Esophagus muscularis mucosa (tissue), 4 donors: ENCODE measurements at regions not wholly inside any gene's neighbourhood (a gene's known extent, or its start where the extent isn't known, plus 50 kb on each side); places are given as distances from the start of the nearest gene placed in this dataset.

Source experiments
- DNase-seq: peaks from one replicate; pipeline ENCODE4 v3.0.0-alpha.2; 2017; ENCODE audit errors: extremely low spot score
- H3K27ac ChIP-seq, 4 donors: fragments of 200-600 bp; sonication (generic); replicated peaks in 1 of 4; 1 replicate in 3 of 4; 2 replicates in 1 of 4; pipeline ENCODE4 v1.5.1; 2016 to 2019; ENCODE audit warnings: mild to moderate bottlenecking in 1 of 4
- H3K27me3 ChIP-seq, 4 donors: fragments of 200-600 bp; sonication (generic); one replicate each; pipeline versions ENCODE4 v1.5.1 to v1.6.0; 2016 to 2019
- H3K36me3 ChIP-seq, 4 donors: fragments of 200-600 bp; sonication (generic); one replicate each; pipeline ENCODE4 v1.5.1; 2016 to 2019
- H3K4me1 ChIP-seq, 4 donors: fragments of 200-600 bp; sonication (generic); one replicate each; pipeline ENCODE4 v1.5.1; 2016 to 2019
- H3K4me3 ChIP-seq, 4 donors: fragments of 200-600 bp; sonication (generic); 1 replicate in 2 of 4; 2 replicates in 2 of 4; pipeline ENCODE4 v1.5.1; 2016 to 2019; ENCODE audit warnings: mild to moderate bottlenecking in 4 of 4, moderate library complexity in 1 of 4
- H3K9me3 ChIP-seq, 4 donors: fragments of 200-600 bp; sonication (generic); 1 replicate in 3 of 4; 2 replicates in 1 of 4; pipeline ENCODE4 v1.5.1; 2016 to 2019
- EP300 ChIP-seq: sonication (generic); formaldehyde crosslinking; IDR thresholded peaks from one replicate; pipeline ENCODE4 v1.6.1; 2017; ENCODE audit warnings: antibody characterized with exemption
- POLR2A ChIP-seq: fragments of 450-650 bp; IDR thresholded peaks from one replicate; pipeline ENCODE4 v1.6.1; 2017; ENCODE audit warnings: antibody characterized with exemption, moderate library complexity, mild to moderate bottlenecking, low read depth
- POLR2AphosphoS5 ChIP-seq, 2 donors: sonication (generic); formaldehyde crosslinking; IDR thresholded peaks; one replicate each; pipeline ENCODE4 v1.6.1; 2017; ENCODE audit warnings: antibody characterized with exemption in 2 of 2
- WGBS: methylation state at CpG from one replicate; pipeline ENCODE4 v1.1.5; 2018; 5-methylcytosine and 5-hydroxymethylcytosine counted together
- intact Hi-C: fragments of 100-400 bp; cut with DNase I; formaldehyde crosslinking; loops from one replicate; pipeline ENCODE4 v1.15.1; 2023
- TF ChIP-seq, protein P1 (sequence below), 3 experiments: fragments of 200-600 bp in 2 of 3; fragments of 450-650 bp in 1 of 3; sonication (generic) in 2 of 3; IDR thresholded peaks; one replicate each; pipeline ENCODE4 v1.5.1; 2017 to 2019; ENCODE audit warnings: antibody characterized with exemption in 3 of 3, mild to moderate bottlenecking in 2 of 3, moderate library complexity in 1 of 3

- Histone ChIP-seq H3K9me3 (no peaks in the 10 kb centered on the region), H3K27me3 (no peaks in the 10 kb centered on the region), H3K36me3 (no peaks in the 10 kb centered on the region), H3K27ac (peak overlapping the region in 3 of 4 donors; percentile 49 to 53 (median 53)), H3K4me1 (peaks cover 24 to 73% (median 64%) of the 10 kb centered on the region in 4 donors), H3K4me3 (no peak overlapping the region)
- TF ChIP-seq POLR2A (no peak), EP300 (no peak), POLR2AphosphoS5 (IDR thresholded peaks at IDR 0.05) (no peak)
- TF ChIP-seq, protein P1, sequence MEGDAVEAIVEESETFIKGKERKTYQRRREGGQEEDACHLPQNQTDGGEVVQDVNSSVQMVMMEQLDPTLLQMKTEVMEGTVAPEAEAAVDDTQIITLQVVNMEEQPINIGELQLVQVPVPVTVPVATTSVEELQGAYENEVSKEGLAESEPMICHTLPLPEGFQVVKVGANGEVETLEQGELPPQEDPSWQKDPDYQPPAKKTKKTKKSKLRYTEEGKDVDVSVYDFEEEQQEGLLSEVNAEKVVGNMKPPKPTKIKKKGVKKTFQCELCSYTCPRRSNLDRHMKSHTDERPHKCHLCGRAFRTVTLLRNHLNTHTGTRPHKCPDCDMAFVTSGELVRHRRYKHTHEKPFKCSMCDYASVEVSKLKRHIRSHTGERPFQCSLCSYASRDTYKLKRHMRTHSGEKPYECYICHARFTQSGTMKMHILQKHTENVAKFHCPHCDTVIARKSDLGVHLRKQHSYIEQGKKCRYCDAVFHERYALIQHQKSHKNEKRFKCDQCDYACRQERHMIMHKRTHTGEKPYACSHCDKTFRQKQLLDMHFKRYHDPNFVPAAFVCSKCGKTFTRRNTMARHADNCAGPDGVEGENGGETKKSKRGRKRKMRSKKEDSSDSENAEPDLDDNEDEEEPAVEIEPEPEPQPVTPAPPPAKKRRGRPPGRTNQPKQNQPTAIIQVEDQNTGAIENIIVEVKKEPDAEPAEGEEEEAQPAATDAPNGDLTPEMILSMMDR (IDR thresholded peaks at IDR 0.05): no peak
- intact Hi-C loops: no loop called here
- WGBS: 62% methylated on average over 13 of the region's 13 CpGs
- no peak for DNase-seq
These were observed 67.3 kb upstream of the CDON start for GRCh38 chr11:126129727-126130671.

- Histone ChIP-seq H3K27me3 (no peaks in the 10 kb centered on the region), H3K9me3 (no peaks in the 10 kb centered on the region), H3K4me1 (peaks cover 27 to 68% (median 59%) of the 10 kb centered on the region in 4 donors), H3K36me3 (no peaks in the 10 kb centered on the region), H3K27ac (peak overlapping the region in 1 of 4 donors; percentile 47), H3K4me3 (no peak overlapping the region)
- WGBS: 29% methylated on average over 6 of the region's 6 CpGs
- no peak for DNase-seq
- intact Hi-C loops: no loop called here
- TF ChIP-seq POLR2AphosphoS5 (IDR thresholded peaks at IDR 0.05) (no peak), POLR2A (no peak), EP300 (no peak)
- TF ChIP-seq, protein P1 (IDR thresholded peaks at IDR 0.05): no peak
These were observed 65.2 kb upstream of the CDON start for GRCh38 chr11:126127898-126128297.

DNA sequence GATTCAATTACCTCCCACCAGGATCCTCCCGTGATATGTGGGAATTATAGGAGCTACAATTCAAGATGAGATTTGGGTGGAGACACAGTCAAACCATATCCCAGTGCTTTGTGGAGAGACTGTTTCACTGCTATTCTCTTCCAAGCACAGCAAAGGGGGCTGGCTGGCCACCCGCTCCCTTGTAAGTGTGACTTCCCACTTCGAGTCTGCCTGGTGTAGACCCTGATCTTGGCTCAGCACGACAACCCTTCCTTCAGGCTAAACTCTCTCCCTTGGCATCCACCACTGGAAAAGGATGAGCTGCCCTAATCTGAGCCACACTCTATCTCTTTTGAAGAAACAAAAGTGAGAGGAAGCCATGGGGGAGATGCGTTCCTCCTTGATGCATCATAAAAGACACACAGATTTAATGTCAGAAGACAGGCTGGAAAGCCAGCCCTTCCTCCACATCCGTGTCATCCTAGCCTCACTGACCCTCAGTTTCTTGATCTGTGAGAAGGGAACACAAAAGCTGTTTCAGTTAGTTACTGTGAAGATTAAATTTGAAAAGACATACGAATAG is 64.7 kb upstream of the CDON start:
- TF ChIP-seq, protein P1 (IDR thresholded peaks at IDR 0.05): no peak
- no peak for TF ChIP-seq EP300
- no peak for TF ChIP-seq POLR2A
- no peak for TF ChIP-seq POLR2AphosphoS5 (IDR thresholded peaks at IDR 0.05)
- no peak overlapping the region for H3K4me3 ChIP-seq
- intact Hi-C loops: no loop called here
- H3K27me3 ChIP-seq: no peaks in the 10 kb centered on the region
- no peaks in the 10 kb centered on the region for H3K36me3 ChIP-seq
- H3K4me1 ChIP-seq: peaks cover 23 to 67% (median 59%) of the 10 kb centered on the region in 4 donors
- DNase-seq: no peak
- WGBS: 82% methylated on average over 7 of the region's 7 CpGs
- H3K9me3 ChIP-seq: no peaks in the 10 kb centered on the region
- peak overlapping the region in 1 of 4 donors; percentile 47 for H3K27ac ChIP-seq

DNA sequence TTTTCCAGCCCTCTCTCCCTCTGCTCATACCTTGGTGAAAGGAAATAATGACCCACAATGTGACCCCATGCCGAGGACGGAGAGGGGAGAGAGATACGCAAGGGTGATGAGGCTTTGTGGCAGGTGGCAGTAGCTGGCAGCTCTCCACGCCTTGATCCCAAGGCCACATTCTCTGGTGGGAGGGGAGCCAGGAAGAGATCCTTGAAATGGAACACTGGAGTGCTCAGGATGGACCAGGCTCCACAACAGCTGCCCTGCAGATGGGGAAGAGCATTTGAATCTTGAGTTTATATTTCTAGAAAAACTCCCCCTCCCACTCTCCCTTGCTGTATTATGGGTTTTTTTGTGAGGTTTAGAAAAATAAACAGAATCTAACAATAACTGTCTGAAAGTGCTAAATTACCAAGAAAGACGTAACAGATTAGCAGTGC is 61.6 kb upstream of the CDON start:
- intact Hi-C loops: no loop called here
- DNase-seq: no peak
- TF ChIP-seq EP300 (no peak), POLR2AphosphoS5 (IDR thresholded peaks at IDR 0.05) (no peak), POLR2A (no peak)
- 65% methylated on average over 5 of the region's 5 CpGs for WGBS
- Histone ChIP-seq H3K36me3 (no peaks in the 10 kb centered on the region), H3K4me1 (peaks cover 14 to 37% (median 30%) of the 10 kb centered on the region in 4 donors), H3K4me3 (no peak overlapping the region), H3K27me3 (no peaks in the 10 kb centered on the region), H3K9me3 (no peaks in the 10 kb centered on the region), H3K27ac (no peak overlapping the region)

DNA sequence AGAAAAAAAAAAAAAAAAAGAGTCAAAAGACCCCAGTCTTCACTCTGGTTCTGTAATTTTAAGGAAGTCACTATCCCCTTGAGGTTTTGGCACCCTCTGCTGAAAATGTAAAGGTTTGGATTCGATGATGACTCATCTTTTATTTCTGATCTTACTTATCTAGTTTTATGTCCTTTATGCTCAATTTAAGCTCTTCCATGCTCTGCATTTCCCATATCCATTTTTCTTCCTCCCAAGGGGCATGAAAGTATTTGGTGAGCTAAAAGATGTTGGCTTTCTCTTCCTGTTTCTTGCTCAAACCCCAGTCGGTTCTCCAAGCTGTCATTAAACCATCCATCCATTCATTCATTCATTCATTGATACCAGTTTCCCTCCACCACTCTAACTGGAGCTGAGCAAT is 61.0 kb upstream of the CDON start:
- intact Hi-C loops: no loop called here
- Histone ChIP-seq H3K27ac (no peak overlapping the region), H3K9me3 (no peaks in the 10 kb centered on the region), H3K4me3 (no peak overlapping the region), H3K4me1 (peaks cover 14 to 31% (median 26%) of the 10 kb centered on the region in 4 donors), H3K36me3 (no peaks in the 10 kb centered on the region), H3K27me3 (no peaks in the 10 kb centered on the region)
- 54% methylated on average over 2 of the region's 2 CpGs for WGBS
- TF ChIP-seq, protein P1 (IDR thresholded peaks at IDR 0.05): no peak
- TF ChIP-seq EP300 (no peak), POLR2AphosphoS5 (IDR thresholded peaks at IDR 0.05) (no peak), POLR2A (no peak)
- no peak for DNase-seq
